GM19395 (cell line): ENCODE measurements at regions not wholly inside any gene's neighbourhood (a gene's known extent, or its start where the extent isn't known, plus 50 kb on each side); places are given as distances from the start of the nearest gene placed in this dataset.
"Not testable (repeated sequence)": the region's sequence is repeated elsewhere in the genome, so short reads cannot be mapped to it uniquely, and the experiment has no call there.

Source experiments
- ATAC-seq: cut with Tn5 transposase; IDR thresholded peaks from one replicate; pipeline ENCODE4 v1.9.1; 2021; ENCODE audit warnings: mild to moderate bottlenecking, moderate library complexity; ENCODE audit not compliant: unreplicated experiment

DNA sequence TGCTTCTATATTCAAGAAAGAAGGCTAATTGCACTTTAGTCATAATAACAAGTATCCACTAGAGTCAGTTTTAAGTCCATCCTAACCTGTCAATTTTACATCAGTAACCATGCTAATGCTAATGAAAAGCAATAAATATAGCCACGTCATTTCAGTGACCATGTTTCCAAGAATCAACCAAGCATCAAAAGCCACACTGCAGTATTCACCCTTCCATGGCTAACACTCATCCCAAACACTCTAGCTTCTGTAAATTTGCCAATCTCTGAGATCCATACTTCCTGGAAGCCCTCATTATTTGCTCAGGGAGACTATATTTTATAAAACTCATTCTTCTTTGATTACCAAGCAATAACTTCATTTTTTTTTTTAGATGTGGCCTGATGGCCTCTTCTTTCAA lies 712.0 kb downstream of the CETN3 start:
- ATAC-seq, result no peak

DNA sequence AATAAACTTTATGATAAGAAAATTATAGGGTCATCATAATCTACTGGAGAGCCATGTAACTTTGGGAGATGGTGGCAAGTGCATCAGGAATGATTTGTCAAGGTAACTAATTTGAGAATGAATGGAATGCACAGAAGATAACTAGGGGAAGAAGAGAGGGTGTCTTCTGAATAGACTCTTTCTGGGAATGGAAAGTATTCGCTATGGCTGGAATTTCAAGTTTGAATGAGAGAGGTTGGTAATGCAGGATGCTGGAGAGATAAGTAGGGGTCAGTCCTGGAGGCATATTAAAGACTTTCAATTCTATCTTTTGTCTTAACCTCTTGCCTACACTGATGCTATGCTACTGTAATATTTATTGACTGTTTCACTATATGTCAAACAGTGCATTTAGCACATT lies 714.2 kb downstream of the CETN3 start:
- no peak for ATAC-seq

DNA sequence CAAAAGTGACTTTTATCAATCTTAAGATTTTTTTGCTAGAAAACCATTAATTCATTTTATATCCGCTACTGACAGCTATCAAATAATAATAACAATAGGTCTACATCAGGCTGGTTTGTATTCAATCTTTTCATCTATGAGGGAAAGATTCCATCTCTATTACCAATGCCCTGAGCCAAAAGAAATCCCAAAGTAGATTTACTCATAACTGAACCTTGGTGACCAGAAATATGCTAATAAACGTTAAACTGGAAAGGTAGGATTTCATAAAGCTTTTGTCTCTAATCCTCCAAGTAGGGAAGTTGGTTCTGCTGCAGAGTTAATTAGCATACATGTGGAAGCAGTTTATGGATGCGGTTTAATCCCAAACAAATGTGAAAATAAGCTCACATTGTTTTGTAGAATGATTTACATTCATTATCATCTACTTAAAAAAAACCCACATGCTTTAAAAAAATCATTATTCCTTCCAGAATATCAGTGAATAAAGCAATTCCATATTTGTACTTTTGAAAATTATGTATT lies 715.5 kb downstream of the CETN3 start:
- ATAC-seq, result no peak

DNA sequence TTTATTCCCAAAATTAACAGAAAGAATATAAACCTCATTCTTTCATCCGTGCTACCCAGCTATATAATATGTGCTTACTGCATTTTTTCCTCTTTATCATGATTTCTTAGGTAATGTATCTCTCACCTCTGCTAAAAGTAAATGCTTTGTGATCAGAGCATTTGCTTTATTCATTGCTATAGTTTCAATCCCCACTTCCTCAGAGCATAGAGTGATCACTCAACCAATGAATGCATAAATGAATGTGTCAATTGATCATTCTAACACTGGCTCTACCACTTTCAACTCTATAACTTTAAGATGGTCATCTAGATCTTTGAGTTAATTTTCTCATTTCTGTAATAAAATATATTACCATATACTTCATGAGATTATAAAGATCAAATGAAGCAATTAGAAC lies 719.2 kb downstream of the CETN3 start:
- ATAC-seq, result no peak

DNA sequence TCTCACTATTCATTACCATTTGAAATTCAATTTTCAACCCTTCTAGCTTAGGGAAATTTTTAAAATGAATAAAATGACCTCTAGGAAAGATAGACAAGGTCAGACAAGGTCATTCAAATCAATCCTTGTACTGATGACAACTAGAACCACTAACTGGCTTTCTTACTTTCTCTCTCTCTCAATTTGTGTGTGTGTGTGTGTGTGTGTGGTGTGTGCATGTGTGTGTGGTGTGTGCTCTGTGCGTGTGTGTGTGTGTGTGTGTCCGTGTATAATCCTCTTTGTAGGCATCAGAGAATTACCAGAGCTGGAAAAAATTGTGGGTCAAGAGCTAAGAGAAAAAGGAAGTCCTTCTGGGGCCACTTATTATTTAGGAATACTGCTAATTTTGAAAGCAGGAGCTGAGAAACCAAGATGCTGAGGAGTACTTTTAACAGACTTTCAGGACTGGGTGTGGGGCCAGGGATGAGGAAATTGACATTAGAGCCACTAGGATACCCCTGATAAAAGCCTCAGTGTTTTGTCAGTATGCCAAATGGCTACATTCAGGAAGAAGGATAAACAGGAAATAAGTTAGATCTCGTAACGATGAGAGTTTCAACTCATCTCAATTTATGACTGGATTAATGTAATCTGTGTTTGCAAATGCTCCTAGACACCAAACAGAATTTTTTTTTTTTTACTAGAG lies 723.3 kb downstream of the CETN3 start:
- ATAC-seq, result no peak

DNA sequence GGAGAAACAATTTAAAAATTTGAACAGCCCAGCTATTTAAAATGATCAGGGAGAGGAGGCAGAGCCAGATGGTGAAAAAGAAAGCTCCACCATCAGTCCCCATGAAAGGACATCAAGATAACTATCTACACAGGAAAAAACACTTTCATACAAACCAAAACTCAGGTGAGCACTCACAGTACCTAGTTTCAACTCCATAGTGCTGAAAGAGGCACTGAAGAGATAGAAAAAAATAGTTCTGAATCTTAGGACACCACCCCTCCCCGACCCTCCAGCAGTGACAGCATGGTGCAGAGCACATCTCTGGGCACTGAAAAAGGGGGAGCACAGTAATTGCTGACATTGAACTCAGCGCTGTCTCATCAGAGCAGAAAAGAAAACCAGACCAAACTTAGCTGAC lies 732.9 kb downstream of the CETN3 start:
- ATAC-seq, result no peak

DNA sequence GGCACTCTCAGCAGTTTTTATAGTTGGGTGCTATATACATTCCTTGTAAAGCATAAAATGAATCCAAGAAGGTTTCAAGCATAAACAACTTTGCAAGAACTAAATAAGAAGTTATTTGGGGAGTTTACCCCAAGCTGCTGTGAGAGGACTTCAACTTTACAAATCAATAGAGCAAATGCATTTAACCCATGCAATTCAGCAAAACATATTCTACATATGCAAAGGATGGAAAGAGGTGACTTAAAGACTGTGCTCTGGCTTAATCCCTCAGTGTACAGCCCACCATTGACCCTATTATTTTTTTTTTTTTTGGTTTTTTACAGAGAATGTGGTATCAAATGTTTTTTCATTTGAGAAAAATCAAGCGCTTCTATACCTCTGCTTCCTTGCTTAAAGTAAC lies 736.5 kb downstream of the CETN3 start:
- no peak for ATAC-seq

DNA sequence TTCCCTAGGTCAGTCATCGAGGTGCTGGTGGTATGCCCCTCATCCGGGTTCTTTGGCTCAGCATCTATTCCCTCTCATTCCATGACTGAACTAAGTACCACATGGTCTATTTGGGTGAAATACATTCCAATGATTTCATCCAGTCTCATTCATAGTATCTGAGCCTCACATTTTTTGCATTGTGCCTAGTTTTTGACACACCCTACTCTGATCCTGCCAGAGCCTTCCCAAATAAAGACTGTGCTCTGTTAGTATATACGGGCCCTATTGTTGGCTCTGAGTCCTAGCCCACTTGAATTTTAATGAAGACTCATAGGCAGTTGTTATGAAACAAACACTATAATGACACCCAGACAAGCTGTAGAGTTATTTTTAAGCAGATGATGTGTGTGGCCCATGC lies 740.7 kb downstream of the CETN3 start:
- no peak for ATAC-seq

DNA sequence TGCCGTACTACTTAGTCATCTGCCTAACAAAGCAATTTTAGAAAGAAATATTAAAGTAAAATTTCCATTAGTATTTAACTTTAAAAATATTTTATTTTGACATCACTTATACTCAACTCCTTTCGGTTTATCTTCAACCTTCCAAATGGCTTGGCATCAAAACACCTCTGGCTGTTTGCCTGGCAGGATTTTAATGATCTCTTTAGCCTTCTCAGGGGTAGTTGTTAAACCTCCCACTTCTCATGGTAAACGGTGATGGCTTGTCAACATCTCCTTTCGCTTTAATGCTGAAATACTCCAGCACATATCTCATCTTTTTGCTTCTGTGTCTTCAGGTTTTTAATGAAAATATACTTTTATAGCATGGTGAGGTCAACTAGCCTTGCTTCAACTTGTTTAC lies 747.1 kb downstream of the CETN3 start:
- ATAC-seq, result no peak

DNA sequence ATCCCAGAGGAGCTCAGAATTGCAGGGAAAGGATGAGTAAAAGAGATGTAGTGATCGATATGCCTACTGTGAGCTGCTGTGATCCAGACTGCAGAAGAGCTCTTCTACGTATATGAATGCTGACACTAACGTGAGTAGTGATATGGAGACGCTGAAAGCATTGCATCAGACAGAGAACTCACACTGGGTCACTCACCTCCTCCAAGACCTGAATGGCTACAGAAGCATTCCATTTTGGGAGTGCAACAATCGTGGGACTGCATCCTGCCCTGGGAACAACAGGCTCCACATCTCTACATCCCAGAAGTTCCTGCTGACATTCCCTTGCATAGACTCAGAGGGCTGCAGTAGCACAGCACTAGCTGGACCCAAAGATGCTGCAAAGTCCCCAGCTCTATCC lies 755.9 kb upstream of the MEF2C start:
- no peak for ATAC-seq

DNA sequence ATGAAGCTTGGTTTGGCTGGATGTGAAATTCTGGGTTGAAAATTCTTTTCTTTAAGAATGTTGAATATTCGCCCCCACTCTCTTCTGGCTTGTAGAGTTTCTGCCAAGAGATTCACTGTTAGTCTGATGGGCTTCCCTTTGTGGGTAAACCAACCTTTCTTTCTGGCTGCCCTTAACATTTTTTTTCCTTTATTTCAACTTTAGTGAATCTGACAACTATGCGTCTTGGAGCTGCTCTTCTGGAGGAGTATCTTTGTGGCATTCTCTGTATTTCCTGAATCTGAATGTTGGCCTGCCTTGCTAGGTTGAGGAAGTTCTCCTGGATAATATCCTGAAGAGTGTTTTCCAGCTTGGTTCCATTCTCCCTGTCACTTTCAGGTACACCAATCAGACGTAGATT lies 751.2 kb upstream of the MEF2C start:
- not testable (repeated sequence) for ATAC-seq

DNA sequence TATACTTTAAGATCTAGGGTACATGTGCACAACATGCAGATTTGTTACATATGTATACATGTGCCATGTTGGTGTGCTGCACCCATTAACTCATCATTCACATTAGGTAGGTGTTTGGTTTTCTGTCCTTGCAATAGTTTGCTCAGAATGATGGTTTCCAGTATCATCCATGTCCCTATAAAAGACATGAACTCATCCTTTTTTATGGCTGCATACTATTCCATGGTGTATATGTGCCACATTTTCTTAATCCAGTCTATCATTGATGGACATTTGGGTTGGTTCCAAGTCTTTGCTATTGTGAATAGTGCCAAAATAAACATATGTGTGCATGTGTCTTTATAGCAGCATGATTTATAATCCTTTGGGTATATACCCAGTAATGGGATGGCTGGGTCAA lies 747.1 kb upstream of the MEF2C start:
- not testable (repeated sequence) for ATAC-seq

DNA sequence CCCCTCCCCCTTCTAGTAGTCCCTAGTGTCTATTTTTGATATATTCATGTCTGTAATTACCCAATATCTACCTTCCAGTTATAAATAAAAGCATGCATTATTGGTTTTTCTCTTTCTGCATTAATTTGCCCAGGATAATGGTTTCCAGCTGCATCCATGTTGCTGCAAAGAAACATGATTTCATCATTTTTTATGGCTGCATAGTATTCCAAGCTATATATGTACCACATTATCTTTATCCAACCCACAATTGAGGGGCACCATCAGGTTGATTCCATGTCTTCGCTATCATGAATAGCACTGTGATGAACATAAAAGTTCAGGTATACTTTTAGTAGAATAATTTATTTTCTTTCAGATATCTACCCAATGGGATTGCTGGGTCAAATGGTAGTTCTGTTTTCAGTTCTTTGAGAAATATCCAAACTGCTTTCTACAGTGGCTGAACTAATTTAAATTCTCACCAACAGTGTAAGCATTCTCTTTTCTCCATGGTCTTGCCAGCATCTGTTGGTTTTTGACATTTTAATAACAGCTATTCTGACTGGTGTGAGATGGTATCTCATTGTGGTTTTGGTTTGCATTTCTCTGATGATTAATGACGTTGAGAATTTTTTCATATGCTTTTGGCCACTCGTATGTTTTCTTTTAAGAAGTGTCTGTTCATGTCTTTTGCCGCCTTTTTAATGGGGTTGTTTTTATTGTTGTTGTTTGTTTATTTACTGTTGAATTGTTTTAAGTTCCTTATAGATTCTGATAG lies 746.1 kb upstream of the MEF2C start:
- ATAC-seq, result no peak

DNA sequence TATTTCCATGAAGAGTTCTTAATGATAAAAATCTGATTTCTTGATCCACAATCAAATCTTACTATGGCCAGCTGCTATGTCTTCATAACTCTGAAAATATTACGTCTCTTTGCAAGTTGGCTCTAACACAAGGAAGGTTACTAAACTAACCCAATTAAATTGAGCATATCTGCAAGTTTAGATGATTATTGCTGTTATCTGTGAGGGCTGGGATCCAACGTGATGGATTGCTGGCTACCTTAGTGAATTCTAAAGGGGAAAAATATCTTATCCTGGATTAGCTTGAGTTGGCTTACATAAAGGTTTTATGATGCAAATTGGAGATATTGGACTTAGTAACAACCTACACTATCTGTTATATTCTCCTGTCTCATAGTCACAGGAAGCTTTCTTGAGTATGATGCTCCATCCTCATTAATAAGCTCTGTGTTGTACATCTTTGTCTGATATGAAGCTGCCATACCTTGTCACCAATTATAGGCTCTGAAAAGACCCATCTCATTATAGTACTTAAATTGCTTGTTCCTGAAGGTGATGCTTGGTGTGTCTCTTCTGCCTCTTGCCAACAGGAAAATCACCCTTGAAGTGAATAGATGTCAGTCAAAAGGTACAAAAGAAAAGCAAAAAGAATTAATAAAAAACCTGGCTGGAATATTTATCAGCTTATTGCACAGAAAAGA lies 733.0 kb upstream of the MEF2C start:
- ATAC-seq, result no peak

DNA sequence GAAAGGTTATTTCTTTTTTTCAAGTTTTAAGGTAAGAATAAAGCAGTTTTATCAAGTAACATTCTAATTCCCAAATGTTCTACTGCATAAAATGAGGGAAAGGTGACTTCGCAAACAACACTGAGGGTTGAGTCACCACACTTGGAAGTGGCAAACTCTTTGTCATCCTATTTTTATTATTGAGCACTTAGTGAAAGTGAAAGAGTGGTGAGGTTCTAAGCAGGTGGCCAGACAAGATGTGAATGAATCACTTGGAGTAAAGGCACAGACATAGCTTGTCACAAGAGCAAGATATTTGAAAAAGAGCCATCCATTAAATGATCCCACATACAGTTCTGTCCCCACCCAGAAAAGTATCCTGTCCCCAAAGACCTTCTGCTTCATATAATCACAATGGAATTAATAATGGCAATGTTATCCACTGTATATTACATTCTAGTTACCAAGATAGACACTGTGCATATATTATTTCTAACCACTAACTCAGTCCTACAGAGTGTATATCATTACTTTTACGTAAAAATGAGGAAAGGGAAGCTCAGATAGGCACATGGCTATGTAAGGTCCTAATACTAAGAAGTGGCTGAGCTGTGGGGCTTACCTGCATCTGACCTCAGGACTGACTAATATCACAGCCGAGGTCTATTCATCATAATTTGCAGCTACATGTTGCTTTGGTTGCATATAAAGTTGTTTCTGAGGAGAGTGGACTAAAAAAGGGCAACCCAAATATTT lies 730.4 kb upstream of the MEF2C start:
- peak; percentile 99 for ATAC-seq

DNA sequence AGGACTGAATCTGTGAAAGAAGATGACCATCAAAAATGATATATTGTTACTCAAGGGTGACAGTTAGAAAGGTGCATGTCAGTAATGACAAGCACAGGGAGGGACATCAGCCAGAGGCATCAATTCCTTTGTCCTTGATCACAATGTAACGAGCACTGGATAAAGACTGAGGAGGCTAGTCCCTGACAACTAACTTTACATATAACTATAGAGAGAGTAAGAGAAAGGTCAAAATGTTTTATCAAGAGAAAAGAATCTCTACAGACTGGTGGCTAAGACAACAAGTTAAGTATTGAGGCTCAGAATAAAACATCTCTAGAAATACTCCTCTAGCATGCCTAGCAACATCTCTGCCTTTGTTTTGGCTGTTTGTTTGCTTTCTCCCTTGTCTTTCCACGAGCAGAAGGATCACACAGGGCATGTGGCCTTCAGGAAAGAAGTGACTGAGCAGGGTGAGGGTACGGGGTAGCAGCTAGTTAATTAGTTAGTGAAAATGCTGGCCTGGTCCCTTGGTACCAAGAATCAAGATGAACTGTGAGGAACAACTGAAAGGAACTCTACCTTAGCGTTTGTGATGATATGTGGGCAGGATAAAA lies 724.1 kb upstream of the MEF2C start:
- ATAC-seq, result no peak

DNA sequence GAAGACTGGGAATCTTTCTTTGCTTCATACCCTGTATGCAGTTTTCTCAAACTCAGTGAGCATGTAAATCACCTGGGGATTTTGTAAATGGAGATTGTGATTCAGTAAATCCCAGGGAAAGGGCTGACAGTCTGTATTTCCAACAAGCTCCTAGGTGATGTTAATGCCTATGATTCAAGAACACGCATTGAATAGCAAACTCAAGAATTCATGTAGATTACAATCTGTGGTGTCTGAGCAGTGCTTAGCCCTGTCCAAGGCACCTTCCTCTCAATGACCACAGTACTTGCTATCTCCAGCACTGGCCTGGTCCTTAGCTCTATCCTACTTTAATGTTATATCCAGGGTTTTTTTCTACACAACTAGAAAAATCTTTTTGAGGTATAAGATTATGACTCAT lies 721.4 kb upstream of the MEF2C start:
- ATAC-seq, result no peak

DNA sequence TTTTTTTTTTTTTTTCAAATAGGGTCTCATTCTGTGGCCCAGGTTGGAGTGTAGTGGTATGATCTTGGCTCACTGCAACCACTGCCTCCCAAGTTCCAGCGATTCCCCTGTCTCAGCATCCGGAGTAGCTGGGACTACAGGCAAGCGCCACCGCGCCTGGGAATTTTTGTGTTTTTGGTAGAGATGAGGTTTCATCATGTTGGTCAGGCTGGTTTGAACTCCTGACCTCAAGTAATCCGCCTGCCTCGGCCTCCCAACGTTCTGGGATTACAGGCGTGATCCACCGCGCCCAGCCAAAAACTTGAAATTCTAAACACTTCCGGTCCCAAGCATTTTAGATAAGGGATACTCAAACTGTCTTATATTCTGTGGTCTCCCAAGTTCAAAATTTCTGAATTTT lies 718.9 kb upstream of the MEF2C start:
- no peak for ATAC-seq

DNA sequence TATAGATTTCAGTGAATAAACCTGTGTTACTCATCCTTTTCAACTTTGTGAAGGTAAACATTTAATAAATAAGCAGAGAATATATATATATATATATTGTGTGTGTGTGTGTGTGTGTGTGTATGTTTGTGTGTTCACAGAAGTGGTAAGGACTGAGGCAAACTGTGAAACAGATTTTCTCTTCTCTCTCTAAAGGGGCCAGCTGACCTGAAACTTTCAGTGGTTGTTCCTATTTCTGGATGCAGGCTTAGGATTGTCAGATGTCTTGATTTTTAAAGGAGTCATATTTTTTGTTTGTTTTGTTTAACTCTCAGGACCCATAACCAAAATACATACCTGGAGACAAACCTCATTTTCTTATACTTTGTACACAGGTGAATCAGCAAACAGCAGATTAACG lies 714.9 kb upstream of the MEF2C start:
- ATAC-seq, result peak; percentile 66

DNA sequence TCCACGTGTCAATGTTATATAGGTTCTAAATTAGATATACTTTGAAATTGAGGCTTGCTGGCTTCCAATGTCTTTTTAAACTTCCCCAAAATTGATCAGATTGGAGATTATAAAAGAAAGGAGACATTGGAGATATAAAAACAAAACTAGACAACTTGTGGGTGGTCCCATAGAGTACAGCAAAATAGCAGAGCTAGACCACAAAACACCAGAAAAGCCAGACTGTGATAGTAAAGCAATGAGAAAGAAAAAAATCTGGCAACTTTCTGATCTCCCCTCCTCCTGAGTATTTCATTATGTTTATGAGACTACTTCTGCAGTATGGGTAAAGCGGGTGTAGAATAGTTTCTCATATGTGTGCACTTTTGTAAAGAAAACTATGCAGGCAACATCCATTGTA lies 713.8 kb upstream of the MEF2C start:
- no peak for ATAC-seq

DNA sequence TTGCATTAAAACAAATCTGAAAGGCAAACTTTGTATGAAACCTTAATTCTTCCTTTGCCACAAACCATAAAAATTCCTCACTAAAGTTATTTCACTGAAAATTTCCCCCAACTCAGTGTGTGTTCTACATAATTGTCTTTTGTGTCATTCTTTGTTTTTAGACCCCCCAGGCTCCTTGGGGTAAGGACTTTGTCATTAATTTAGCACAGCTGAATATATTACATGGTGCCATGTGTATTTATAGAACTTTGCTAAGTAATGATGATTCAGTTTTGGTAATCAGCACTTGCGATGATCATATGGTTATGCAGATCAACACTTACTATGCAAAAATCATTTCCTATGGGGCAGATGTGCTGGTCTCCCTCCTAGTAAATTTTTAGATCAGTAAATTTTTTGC lies 712.1 kb upstream of the MEF2C start:
- ATAC-seq, result no peak
